PC-3 (cell line): ENCODE measurements at regions not wholly inside any gene's neighbourhood (a gene's known extent, or its start where the extent isn't known, plus 50 kb on each side); places are given as distances from the start of the nearest gene placed in this dataset.

Experiments used
- ATAC-seq: fragments of 200-7000 bp; cut with Tn5 transposase; 2 replicates; pipeline ENCODE4 v1.9.1; 2020; ENCODE audit warnings: mild to moderate bottlenecking, moderate library complexity
- BruUV-seq: library from RNA; stranded (reverse); fragments of 400-500 nt; replicated peaks from 2 replicates; lab custom pipeline; 2021; lab: Mats Ljungman, UMichigan
- CTCF ChIA-PET: fragments of 300-600 bp; sonication (Branson Sonifier 250); formaldehyde crosslinking; loops from one replicate; lab custom pipeline; 2022; ENCODE audit warnings: antibody characterized with exemption; lab: Charles Lee
- POLR2A ChIA-PET: fragments of 300-600 bp; sonication (Branson Sonifier 250); formaldehyde crosslinking; loops from one replicate; lab custom pipeline; 2022; ENCODE audit warnings: antibody characterized with exemption; ENCODE audit not compliant: unreplicated experiment; lab: Charles Lee
- DNase-seq: peaks from one replicate; pipeline ENCODE4 v3.0.0-alpha.2; 2015
- H2AFZ ChIP-seq: fragments of 300-600 bp; sonication (generic); 2 replicates; pipeline ENCODE4 v1.6.0; 2016; ENCODE audit warnings: antibody characterized with exemption, low read length
- H3F3A ChIP-seq: fragments of 300-600 bp; sonication (generic); one replicate; pipeline ENCODE4 v1.6.0; 2017; ENCODE audit warnings: antibody characterized with exemption, low read length, control low read depth, mild to moderate bottlenecking; ENCODE audit not compliant: unreplicated experiment
- H3K27ac ChIP-seq: fragments of 300-600 bp; sonication (generic); 2 replicates; pipeline ENCODE4 v1.5.1; 2016; ENCODE audit warnings: mild to moderate bottlenecking, low read length
- H3K27me3 ChIP-seq: fragments of 300-600 bp; sonication (generic); 2 replicates; pipeline ENCODE4 v1.6.1; 2016; ENCODE audit warnings: low read length, mixed read lengths
- H3K36me3 ChIP-seq: fragments of 300-600 bp; sonication (generic); 2 replicates; pipeline ENCODE4 v1.6.1; 2016; ENCODE audit warnings: low read depth, mixed run types, low read length, mixed read lengths
- H3K4me1 ChIP-seq: fragments of 300-600 bp; sonication (generic); 2 replicates; pipeline ENCODE4 v1.5.1; 2016; ENCODE audit warnings: low read length; ENCODE audit not compliant: insufficient read depth
- H3K4me2 ChIP-seq: fragments of 300-600 bp; sonication (generic); 2 replicates; pipeline ENCODE4 v1.6.0; 2016; ENCODE audit warnings: low read length
- H3K4me3 ChIP-seq: fragments of 300-600 bp; sonication (generic); 2 replicates; pipeline ENCODE4 v1.5.1; 2016; ENCODE audit warnings: mild to moderate bottlenecking, low read length, mixed read lengths
- H3K79me2 ChIP-seq: fragments of 300-600 bp; sonication (generic); 2 replicates; pipeline ENCODE4 v1.6.1; 2017; ENCODE audit warnings: low read length, mixed read lengths
- H3K9ac ChIP-seq: fragments of 300-600 bp; sonication (generic); 2 replicates; pipeline ENCODE4 v1.6.0; 2016; ENCODE audit warnings: mild to moderate bottlenecking, low read length
- H3K9me2 ChIP-seq: fragments of 300-600 bp; sonication (generic); replicated peaks from 2 replicates; pipeline ENCODE4 v1.6.1; 2016; ENCODE audit warnings: mixed run types, low read length, mixed read lengths
- H3K9me3 ChIP-seq: fragments of 300-600 bp; sonication (generic); 2 replicates; pipeline ENCODE4 v1.6.1; 2016; ENCODE audit warnings: low read length, mixed read lengths
- H4K20me1 ChIP-seq: fragments of 300-600 bp; sonication (generic); 2 replicates; pipeline ENCODE4 v1.6.1; 2016; ENCODE audit warnings: low read length, mixed read lengths
- CTCF ChIP-seq: fragments of 300-600 bp; sonication (generic); conservative IDR thresholded peaks from 2 replicates; pipeline ENCODE4 v1.5.1; 2017; ENCODE audit warnings: antibody characterized with exemption, low read depth, mild to moderate bottlenecking, low read length
- EZH2 ChIP-seq: fragments of 300-600 bp; sonication (generic); IDR thresholded peaks from one replicate; pipeline ENCODE4 v1.6.1; 2017; ENCODE audit warnings: antibody characterized with exemption, mild to moderate bottlenecking, low read length; ENCODE audit not compliant: unreplicated experiment
- EZH2phosphoT487 ChIP-seq: fragments of 300-600 bp; sonication (generic); IDR thresholded peaks from 2 replicates; pipeline ENCODE4 v1.6.1; 2018; ENCODE audit warnings: mild to moderate bottlenecking, antibody characterized with exemption, low read length, borderline replicate concordance
- intact Hi-C: fragments of 100-400 bp; cut with micrococcal nuclease; formaldehyde crosslinking; loops from 2 replicates; pipeline ENCODE4 v1.9.0; 2023

GRCh38 chr4:114115526-114115925, 136.1 kb upstream of the ARSJ start:
- Histone ChIP-seq H2AFZ (no peak overlapping the region), H4K20me1 (no peaks in the 10 kb centered on the region), H3K27me3 (no peaks in the 10 kb centered on the region), H3K4me1 (no peaks in the 10 kb centered on the region), H3F3A (no peaks in the 10 kb centered on the region), H3K4me3 (no peak overlapping the region), H3K9me2 (no peaks in the 10 kb centered on the region), H3K4me2 (no peak overlapping the region), H3K36me3 (no peaks in the 10 kb centered on the region), H3K9me3 (no peaks in the 10 kb centered on the region), H3K27ac (no peak overlapping the region), H3K9ac (no peak overlapping the region), H3K79me2 (no peaks in the 10 kb centered on the region)
- intact Hi-C loops = no loop called here
- TF ChIP-seq CTCF (no peak), EZH2phosphoT487 (no peak), EZH2 (no peak)
- no TSS peak for BruUV-seq
- DNase-seq (no peak), ATAC-seq (no peak)
- ChIA-PET POLR2A (no interaction called here), CTCF (no interaction called here)

- no TSS peak for BruUV-seq
- POLR2A ChIA-PET = no interaction called here
These were observed 137.4 kb upstream of the ARSJ start for GRCh38 chr4:114116861-114117260.

More at GRCh38 chr4:114116861-114117260, 137.4 kb upstream of the ARSJ start:
- no peaks in the 10 kb centered on the region for H3K9me3 ChIP-seq
- H3K9me2 ChIP-seq = no peaks in the 10 kb centered on the region
- intact Hi-C loops = no loop called here
- DNase-seq (no peak), ATAC-seq (no peak)
- H3K79me2 ChIP-seq = no peaks in the 10 kb centered on the region
- CTCF ChIA-PET = no interaction called here
- TF ChIP-seq CTCF (no peak), EZH2 (no peak), EZH2phosphoT487 (no peak)
- H3K36me3 ChIP-seq = no peaks in the 10 kb centered on the region
- no peaks in the 10 kb centered on the region for H4K20me1 ChIP-seq
- H3K27me3 ChIP-seq = no peaks in the 10 kb centered on the region
- H3K27ac ChIP-seq = no peak overlapping the region
- H3K4me3 ChIP-seq = no peak overlapping the region
- no peak overlapping the region for H3K9ac ChIP-seq
- no peak overlapping the region for H3K4me2 ChIP-seq
- H2AFZ ChIP-seq = no peak overlapping the region
- no peaks in the 10 kb centered on the region for H3F3A ChIP-seq
- no peaks in the 10 kb centered on the region for H3K4me1 ChIP-seq
